ENCODE measurements at regions not wholly inside any gene's neighbourhood (a gene's known extent, or its start where the extent isn't known, plus 50 kb on each side); places are given as distances from the start of the nearest gene placed in this dataset.

GRCh38 chr4:27198246-27198645, 337.6 kb downstream of the STIM2 start:
- no peak for TF ChIP-seq CTCF (IDR thresholded peaks at IDR 0.05)
- TF ChIP-seq POLR2A (IDR thresholded peaks at IDR 0.05): no peak

Measured in lower leg skin (tissue), 3 donors.